ENCODE measurements at regions not wholly inside any gene's neighbourhood (a gene's known extent, or its start where the extent isn't known, plus 50 kb on each side); places are given as distances from the start of the nearest gene placed in this dataset.

DNA sequence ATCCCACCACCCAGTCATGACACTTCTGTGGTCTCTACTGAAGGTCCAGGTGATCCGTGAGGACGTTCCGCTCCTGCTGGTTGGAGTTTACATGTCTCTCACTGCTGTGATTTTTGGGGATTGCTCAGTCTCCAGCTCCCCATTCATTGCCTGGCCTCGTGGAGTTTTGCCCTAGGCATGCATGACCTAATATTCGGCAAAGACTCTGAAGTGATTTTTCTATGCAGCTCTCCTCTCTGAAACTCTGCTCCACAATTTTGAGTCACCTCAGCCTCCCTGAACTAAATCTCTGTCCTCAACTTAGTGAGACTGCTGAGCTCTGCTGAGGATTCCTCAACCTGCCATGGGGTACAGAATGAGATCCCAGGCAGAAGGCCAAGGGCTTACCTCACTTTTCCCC is 174.4 kb upstream of the FGGY start:
- DNase-seq (ENCODE audit: low read depth): no peak
- Histone ChIP-seq H3K4me3 (ENCODE audit: low read depth, low read length) (no peak overlapping the region), H3K27me3 (ENCODE audit: control insufficient read depth, insufficient read depth, low read length) (no peaks in the 10 kb centered on the region), H3K36me3 (ENCODE audit: control insufficient read depth, insufficient read depth, low read length) (no peaks in the 10 kb centered on the region)
- TF ChIP-seq, protein P1, sequence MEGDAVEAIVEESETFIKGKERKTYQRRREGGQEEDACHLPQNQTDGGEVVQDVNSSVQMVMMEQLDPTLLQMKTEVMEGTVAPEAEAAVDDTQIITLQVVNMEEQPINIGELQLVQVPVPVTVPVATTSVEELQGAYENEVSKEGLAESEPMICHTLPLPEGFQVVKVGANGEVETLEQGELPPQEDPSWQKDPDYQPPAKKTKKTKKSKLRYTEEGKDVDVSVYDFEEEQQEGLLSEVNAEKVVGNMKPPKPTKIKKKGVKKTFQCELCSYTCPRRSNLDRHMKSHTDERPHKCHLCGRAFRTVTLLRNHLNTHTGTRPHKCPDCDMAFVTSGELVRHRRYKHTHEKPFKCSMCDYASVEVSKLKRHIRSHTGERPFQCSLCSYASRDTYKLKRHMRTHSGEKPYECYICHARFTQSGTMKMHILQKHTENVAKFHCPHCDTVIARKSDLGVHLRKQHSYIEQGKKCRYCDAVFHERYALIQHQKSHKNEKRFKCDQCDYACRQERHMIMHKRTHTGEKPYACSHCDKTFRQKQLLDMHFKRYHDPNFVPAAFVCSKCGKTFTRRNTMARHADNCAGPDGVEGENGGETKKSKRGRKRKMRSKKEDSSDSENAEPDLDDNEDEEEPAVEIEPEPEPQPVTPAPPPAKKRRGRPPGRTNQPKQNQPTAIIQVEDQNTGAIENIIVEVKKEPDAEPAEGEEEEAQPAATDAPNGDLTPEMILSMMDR (IDR thresholded peaks at IDR 0.05; ENCODE audit: insufficient read depth, low read length, poor library complexity, severe bottlenecking): no peak

DNA sequence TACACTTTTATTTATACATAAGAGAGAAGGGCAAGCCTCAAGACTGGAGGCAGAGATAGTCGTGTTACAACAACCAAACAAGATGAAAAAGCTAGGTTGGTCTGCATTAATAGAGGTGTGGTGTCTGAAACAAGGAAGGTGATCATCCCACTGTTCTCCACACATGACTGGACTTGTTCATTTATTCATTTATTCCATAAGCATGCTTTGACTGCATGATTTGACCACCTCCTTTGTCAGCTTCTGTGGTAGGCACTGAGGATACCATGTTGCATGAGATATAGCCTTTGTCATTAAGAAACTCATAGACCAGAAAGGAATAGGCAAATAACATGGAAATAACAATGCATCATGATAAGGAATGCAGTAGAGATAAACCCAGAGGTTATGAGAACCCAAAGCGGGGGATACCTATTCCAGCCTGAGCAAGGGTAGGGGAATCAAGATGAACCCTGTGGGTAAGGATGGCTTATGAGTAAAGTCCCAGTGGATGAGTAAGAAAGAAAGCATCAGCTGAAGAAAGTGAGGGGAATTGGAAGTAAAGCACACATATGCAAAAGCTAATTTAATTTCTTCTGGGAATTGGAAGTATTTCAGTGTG is 173.7 kb upstream of the FGGY start:
- Histone ChIP-seq H3K36me3 (ENCODE audit: control insufficient read depth, insufficient read depth, low read length) (no peaks in the 10 kb centered on the region), H3K27me3 (ENCODE audit: control insufficient read depth, insufficient read depth, low read length) (no peaks in the 10 kb centered on the region), H3K4me3 (ENCODE audit: low read depth, low read length) (no peak overlapping the region)
- no peak for DNase-seq (ENCODE audit: low read depth)
- TF ChIP-seq, protein P1 (IDR thresholded peaks at IDR 0.05; ENCODE audit: insufficient read depth, low read length, poor library complexity, severe bottlenecking): no peak

DNA sequence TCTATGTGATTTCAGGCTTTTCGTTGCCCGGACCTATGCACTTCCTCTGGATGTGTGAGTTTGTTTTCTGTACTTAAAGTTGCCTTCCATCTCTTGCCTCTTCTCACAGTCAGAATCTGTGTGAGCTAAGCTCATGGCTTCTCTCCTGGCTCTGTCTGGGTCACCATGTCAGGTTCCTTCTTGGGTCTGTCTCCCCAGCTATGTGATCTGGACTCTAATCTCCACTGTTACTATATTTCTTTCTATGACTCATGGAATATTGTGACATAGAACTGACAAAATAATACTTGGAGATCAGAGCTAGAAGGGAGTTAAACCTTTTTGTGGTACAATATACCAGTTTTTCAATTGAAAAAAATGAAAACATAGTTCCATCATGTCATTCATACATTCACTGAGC is 172.7 kb upstream of the FGGY start:
- Histone ChIP-seq H3K4me3 (ENCODE audit: low read depth, low read length) (no peak overlapping the region), H3K36me3 (ENCODE audit: control insufficient read depth, insufficient read depth, low read length) (no peaks in the 10 kb centered on the region), H3K27me3 (ENCODE audit: control insufficient read depth, insufficient read depth, low read length) (no peaks in the 10 kb centered on the region)
- no peak for DNase-seq (ENCODE audit: low read depth)
- TF ChIP-seq, protein P1 (IDR thresholded peaks at IDR 0.05; ENCODE audit: insufficient read depth, low read length, poor library complexity, severe bottlenecking): no peak

DNA sequence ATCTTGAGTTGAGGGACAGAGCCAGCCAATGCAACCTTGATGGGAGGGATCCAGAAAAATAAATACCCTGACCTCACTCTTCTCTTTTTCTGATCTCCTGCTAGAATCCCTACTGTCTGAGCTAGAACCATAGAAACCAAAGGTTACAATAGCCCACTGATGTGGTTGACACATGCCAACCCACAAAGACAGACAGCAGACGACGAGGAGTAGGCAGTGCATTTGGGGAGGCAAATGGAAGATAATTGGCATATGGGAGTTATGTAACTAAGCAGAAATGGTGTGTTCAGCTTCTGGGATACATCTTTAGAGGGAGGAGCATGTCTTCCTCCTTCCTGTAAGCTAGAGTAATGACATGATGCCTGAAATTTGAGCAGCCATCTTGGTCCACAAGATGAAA is 171.7 kb upstream of the FGGY start:
- TF ChIP-seq, protein P1 (IDR thresholded peaks at IDR 0.05; ENCODE audit: insufficient read depth, low read length, poor library complexity, severe bottlenecking): no peak
- Histone ChIP-seq H3K36me3 (ENCODE audit: control insufficient read depth, insufficient read depth, low read length) (no peaks in the 10 kb centered on the region), H3K4me3 (ENCODE audit: low read depth, low read length) (no peak overlapping the region), H3K27me3 (ENCODE audit: control insufficient read depth, insufficient read depth, low read length) (no peaks in the 10 kb centered on the region)
- DNase-seq (ENCODE audit: low read depth): no peak

DNA sequence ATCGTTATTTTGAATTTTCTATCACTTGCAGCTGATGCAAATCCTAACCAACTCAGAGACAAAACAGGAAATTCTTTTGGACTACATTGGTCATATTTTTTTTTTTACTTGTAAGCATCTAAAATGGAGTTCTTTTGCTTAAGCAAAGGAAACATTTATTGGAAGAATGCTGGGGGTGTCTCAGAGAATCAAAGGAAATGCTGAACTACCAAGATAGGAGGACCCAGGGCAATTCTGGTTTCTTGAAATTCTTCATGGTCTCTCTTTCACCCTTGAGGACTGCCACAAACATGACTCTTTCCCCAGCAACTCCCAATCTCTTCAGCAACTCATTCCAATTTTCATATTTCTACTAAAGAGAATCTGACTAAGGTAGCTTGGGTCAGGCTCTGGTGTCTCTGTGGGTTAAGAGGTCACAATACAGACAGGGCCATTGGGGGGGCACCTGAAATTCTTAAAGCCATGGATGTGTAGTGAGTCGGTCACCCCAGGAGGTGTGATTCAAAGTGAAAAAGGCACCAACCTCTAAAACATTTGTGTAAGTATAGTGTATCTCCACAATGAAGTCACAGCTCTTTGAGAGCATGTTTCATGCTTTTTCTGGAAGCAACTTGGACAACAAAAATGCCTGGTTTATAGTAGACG is 171.1 kb upstream of the FGGY start:
- Histone ChIP-seq H3K4me3 (ENCODE audit: low read depth, low read length) (no peak overlapping the region), H3K36me3 (ENCODE audit: control insufficient read depth, insufficient read depth, low read length) (no peaks in the 10 kb centered on the region), H3K27me3 (ENCODE audit: control insufficient read depth, insufficient read depth, low read length) (no peaks in the 10 kb centered on the region)
- TF ChIP-seq, protein P1 (IDR thresholded peaks at IDR 0.05; ENCODE audit: insufficient read depth, low read length, poor library complexity, severe bottlenecking): no peak
- no peak for DNase-seq (ENCODE audit: low read depth)

DNA sequence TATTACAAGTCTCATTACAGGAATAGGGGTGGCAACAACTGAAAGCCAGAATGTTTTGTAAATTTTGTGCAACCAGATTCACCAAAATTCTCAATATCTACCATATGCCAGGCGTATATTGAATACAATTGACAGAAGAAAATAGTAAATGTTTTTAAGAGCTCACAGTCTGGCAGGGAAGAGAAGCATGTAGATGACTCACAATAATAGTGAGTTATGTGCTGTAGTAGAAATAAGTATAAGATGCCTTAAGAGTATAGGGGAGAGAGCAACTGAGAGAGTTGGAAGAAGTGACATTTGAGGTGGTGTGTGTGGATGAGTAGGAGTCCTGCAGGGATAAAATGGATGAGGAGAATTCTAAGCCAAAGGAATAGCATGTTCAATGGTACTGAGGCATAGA is 170.5 kb upstream of the FGGY start:
- Histone ChIP-seq H3K36me3 (ENCODE audit: control insufficient read depth, insufficient read depth, low read length) (no peaks in the 10 kb centered on the region), H3K4me3 (ENCODE audit: low read depth, low read length) (no peak overlapping the region), H3K27me3 (ENCODE audit: control insufficient read depth, insufficient read depth, low read length) (no peaks in the 10 kb centered on the region)
- no peak for DNase-seq (ENCODE audit: low read depth)
- TF ChIP-seq, protein P1 (IDR thresholded peaks at IDR 0.05; ENCODE audit: insufficient read depth, low read length, poor library complexity, severe bottlenecking): no peak

Data from kidney epithelial cell (primary cell).